ENCODE measurements at regions not wholly inside any gene's neighbourhood (a gene's known extent, or its start where the extent isn't known, plus 50 kb on each side); places are given as distances from the start of the nearest gene placed in this dataset.

GRCh38 chr15:97156739-97157265 lies 803.7 kb upstream of the ARRDC4 start:
- no peaks in the 10 kb centered on the region for H3K27me3 ChIP-seq (ENCODE audit: low read depth)
- intact Hi-C loops (cut with DNase I): no loop called here
- H3K27ac ChIP-seq: no peak overlapping the region
- H3K9me3 ChIP-seq: no peaks in the 10 kb centered on the region
- TF ChIP-seq CTCF (IDR thresholded peaks at IDR 0.05): no peak
- DNase-seq: no peak
- H3K36me3 ChIP-seq: no peaks in the 10 kb centered on the region
- no peak overlapping the region for H3K4me3 ChIP-seq
- ATAC-seq: no peak
- no peaks in the 10 kb centered on the region for H3K4me1 ChIP-seq

- intact Hi-C loops (cut with DNase I): no loop called here
- TF ChIP-seq CTCF (IDR thresholded peaks at IDR 0.05): no peak
- no peaks in the 10 kb centered on the region for H3K4me1 ChIP-seq
- no peaks in the 10 kb centered on the region for H3K36me3 ChIP-seq
- H3K4me3 ChIP-seq: no peak overlapping the region
- no peak for ATAC-seq
- no peak overlapping the region for H3K27ac ChIP-seq
- no peaks in the 10 kb centered on the region for H3K9me3 ChIP-seq
- no peak for DNase-seq
- H3K27me3 ChIP-seq (ENCODE audit: low read depth): no peaks in the 10 kb centered on the region
These were observed 797.6 kb upstream of the ARRDC4 start for GRCh38 chr15:97162805-97163495.

DNA sequence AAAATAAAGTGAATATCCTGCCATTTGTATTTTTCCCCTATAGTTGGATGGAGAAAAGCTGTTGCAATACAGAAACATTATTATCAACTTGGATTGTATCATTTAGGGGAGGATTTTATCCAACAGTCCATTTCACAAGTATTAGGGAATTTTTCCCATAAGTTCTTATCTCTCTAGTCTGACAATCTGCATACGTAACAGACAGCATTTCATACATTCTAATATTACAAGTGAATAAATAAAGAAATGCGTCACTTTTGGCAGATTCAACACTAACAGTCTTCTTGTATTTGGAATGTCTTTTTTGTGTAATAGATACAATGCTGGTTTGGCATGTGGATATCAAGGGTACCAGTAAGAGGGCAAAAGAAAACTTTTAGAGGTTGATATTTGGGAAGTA lies 795.3 kb upstream of the ARRDC4 start:
- intact Hi-C loops (cut with DNase I): no loop called here
- Histone ChIP-seq H3K36me3 (no peaks in the 10 kb centered on the region), H3K27ac (no peak overlapping the region), H3K4me3 (no peak overlapping the region), H3K4me1 (no peaks in the 10 kb centered on the region), H3K9me3 (no peaks in the 10 kb centered on the region), H3K27me3 (ENCODE audit: low read depth) (no peaks in the 10 kb centered on the region)
- ATAC-seq (no peak), DNase-seq (no peak)
- TF ChIP-seq CTCF (IDR thresholded peaks at IDR 0.05): no peak

DNA sequence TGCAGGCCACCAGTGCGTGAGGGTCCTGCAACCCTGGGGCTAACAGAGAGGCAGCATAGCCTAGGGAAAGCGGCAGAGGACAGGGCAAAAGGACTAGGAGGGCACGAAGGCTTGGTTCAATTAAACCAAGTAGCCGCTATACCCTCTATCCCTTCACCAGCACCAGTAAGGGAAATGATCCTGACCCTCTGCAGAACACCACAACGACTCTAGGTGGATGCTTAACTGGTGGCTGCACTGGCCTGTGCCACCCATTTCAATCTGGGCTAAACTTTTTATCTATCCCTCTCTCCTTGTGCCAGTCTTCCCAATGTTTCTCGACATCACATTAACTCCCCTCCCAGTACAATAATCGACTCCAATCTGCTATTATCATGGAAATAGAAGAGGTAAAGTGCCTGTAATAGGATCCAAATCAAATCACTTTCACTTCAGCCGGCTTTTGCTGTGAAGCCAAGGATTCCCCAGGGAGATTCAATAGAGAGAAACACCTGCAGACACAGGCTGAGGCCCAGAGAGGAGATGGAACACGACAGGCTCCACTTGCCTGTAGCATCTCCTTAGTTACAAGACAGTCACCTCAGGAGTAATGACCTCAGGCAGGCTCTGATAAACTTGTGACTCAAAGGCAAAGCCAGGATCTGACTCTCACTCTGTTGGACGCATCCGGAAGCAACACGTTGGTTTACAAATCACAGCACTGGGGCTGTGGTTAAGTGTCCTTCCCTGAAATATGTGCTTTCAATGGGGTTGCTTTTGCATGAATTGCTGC lies 791.6 kb upstream of the ARRDC4 start:
- DNase-seq (no peak), ATAC-seq (no peak)
- intact Hi-C loops (cut with DNase I): no loop called here

DNA sequence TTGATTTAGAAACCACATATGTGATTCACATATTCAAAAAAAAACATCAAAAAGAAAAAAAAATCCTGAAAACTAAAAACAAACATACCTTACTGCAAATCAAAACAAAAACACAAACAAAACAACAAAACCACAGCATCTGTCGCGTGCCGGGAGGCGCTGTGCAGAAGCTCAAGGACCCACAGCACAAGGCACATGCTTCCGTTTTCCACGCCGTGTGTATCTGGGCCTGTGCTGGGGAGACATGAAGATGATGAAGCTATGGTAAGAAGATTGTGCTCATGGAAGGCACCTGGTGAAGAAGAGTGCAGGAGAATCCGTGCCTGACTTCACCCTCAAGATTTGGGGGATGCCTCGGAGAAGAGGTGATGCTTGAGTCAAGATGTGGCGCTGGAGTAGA lies 788.9 kb upstream of the ARRDC4 start:
- Histone ChIP-seq H3K4me3 (no peak overlapping the region), H3K36me3 (no peaks in the 10 kb centered on the region), H3K9me3 (no peaks in the 10 kb centered on the region), H3K27ac (no peak overlapping the region), H3K27me3 (ENCODE audit: low read depth) (no peaks in the 10 kb centered on the region), H3K4me1 (no peaks in the 10 kb centered on the region)
- DNase-seq (no peak), ATAC-seq (no peak)
- intact Hi-C loops (cut with DNase I): no loop called here
- TF ChIP-seq CTCF (IDR thresholded peaks at IDR 0.05): no peak

More for the DNA sequence above, 791.6 kb upstream of the ARRDC4 start:
- Histone ChIP-seq H3K27ac (no peak overlapping the region), H3K36me3 (no peaks in the 10 kb centered on the region), H3K9me3 (no peaks in the 10 kb centered on the region), H3K4me3 (no peak overlapping the region), H3K27me3 (ENCODE audit: low read depth) (no peaks in the 10 kb centered on the region), H3K4me1 (no peaks in the 10 kb centered on the region)
- TF ChIP-seq CTCF (IDR thresholded peaks at IDR 0.05): no peak
